ENCODE measurements at regions not wholly inside any gene's neighbourhood (a gene's known extent, or its start where the extent isn't known, plus 50 kb on each side); places are given as distances from the start of the nearest gene placed in this dataset.

DNA sequence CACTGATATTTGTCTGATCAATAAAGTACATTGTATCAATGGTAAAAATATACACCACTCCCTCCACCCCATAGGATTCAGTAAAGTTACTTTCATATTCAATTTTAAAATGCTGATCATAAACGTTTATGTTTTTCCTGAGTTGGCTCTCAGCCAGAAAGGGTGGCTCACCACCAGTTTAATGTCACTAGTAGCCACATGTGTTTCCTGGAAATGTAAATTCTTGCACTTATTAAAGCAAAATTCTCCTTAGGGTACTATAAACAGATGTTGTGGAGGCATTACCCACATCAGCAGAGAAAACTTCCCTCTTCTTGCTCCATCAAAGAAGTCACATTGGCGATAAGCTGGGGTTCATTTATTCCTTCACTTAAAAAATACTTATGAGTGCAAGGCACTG, 210.3 kb downstream of the SREK1 start:
- TF ChIP-seq, protein P1, sequence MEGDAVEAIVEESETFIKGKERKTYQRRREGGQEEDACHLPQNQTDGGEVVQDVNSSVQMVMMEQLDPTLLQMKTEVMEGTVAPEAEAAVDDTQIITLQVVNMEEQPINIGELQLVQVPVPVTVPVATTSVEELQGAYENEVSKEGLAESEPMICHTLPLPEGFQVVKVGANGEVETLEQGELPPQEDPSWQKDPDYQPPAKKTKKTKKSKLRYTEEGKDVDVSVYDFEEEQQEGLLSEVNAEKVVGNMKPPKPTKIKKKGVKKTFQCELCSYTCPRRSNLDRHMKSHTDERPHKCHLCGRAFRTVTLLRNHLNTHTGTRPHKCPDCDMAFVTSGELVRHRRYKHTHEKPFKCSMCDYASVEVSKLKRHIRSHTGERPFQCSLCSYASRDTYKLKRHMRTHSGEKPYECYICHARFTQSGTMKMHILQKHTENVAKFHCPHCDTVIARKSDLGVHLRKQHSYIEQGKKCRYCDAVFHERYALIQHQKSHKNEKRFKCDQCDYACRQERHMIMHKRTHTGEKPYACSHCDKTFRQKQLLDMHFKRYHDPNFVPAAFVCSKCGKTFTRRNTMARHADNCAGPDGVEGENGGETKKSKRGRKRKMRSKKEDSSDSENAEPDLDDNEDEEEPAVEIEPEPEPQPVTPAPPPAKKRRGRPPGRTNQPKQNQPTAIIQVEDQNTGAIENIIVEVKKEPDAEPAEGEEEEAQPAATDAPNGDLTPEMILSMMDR (IDR thresholded peaks at IDR 0.05): no peak
- Histone ChIP-seq H3K36me3 (no peaks in the 10 kb centered on the region), H3K27me3 (replicated peaks; ENCODE audit: insufficient read depth) (no peaks in the 10 kb centered on the region)

DNA sequence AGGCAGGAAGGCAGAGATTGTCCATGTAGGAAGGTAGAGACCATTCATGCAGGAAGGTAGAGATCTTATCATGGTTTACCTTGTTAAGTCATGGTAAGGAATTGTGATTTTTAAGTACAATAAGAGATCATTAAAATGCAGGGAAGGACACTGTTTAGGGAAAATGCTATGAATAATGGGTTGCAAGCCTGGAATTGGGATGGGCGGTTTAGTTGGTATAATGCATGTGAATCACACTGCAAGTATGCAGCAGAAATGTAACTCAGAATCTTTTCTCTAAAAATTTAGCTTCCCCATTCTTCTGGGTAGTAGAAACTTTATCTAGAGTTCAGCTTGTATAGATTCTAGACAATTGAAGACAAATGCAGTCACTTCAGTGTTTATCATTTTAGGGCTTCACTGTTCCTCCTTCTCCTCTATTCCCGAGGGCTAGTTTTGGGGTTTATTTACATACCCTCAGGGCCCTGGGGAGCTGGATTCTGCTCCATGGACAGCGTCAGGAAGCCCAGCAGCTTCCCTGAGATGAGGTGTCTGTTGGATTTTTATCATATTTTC, 212.0 kb downstream of the SREK1 start:
- H3K4me3 ChIP-seq: no peak overlapping the region
- TF ChIP-seq, protein P1 (IDR thresholded peaks at IDR 0.05): no peak
- H3K4me1 ChIP-seq (ENCODE audit: control insufficient read depth in 1 of 2, low read depth in 2 of 2): no peaks in the 10 kb centered on the region
- ATAC-seq (ENCODE audit: insufficient number of reproducible peaks, low FRiP score, low read depth) (no peak), DNase-seq (ENCODE audit: low spot score) (no peak)
- H3K9me3 ChIP-seq: no peaks in the 10 kb centered on the region
- H3K36me3 ChIP-seq: no peaks in the 10 kb centered on the region
- no peaks in the 10 kb centered on the region for H3K27me3 ChIP-seq (replicated peaks; ENCODE audit: insufficient read depth)
- no peak overlapping the region for H3K27ac ChIP-seq

More for the DNA sequence above, 210.3 kb downstream of the SREK1 start:
- Histone ChIP-seq H3K4me1 (ENCODE audit: control insufficient read depth in 1 of 2, low read depth in 2 of 2) (no peaks in the 10 kb centered on the region), H3K9me3 (no peaks in the 10 kb centered on the region), H3K27ac (no peak overlapping the region), H3K4me3 (no peak overlapping the region)
- ATAC-seq (ENCODE audit: insufficient number of reproducible peaks, low FRiP score, low read depth) (no peak), DNase-seq (ENCODE audit: low spot score) (no peak)

DNA sequence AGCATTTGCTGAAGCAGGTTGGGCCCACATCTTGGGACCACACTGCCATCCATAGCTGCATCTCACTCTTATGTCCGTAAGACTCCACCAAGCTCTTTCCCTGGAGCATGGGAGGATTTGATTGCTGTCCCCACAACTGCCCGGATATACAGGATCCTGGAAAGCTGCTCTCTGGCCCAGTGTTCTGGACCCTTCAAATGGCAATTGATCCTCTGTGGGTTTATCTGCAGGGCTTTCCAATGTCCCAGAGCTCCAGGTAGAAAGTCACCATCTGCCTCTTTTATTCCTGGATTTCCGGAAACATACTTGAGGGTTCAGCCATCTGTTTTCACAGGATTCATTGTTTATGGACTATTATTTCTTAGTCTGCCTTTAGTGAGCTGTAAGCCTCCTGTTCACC, 214.6 kb downstream of the SREK1 start:
- no peaks in the 10 kb centered on the region for H3K36me3 ChIP-seq
- H3K9me3 ChIP-seq: no peaks in the 10 kb centered on the region
- H3K27ac ChIP-seq: no peak overlapping the region
- H3K4me3 ChIP-seq: no peak overlapping the region
- no peaks in the 10 kb centered on the region for H3K4me1 ChIP-seq (ENCODE audit: control insufficient read depth in 1 of 2, low read depth in 2 of 2)
- TF ChIP-seq, protein P1 (IDR thresholded peaks at IDR 0.05): no peak
- no peak for ATAC-seq (ENCODE audit: insufficient number of reproducible peaks, low FRiP score, low read depth)
- no peaks in the 10 kb centered on the region for H3K27me3 ChIP-seq (replicated peaks; ENCODE audit: insufficient read depth)
- DNase-seq (ENCODE audit: low spot score): no peak

DNA sequence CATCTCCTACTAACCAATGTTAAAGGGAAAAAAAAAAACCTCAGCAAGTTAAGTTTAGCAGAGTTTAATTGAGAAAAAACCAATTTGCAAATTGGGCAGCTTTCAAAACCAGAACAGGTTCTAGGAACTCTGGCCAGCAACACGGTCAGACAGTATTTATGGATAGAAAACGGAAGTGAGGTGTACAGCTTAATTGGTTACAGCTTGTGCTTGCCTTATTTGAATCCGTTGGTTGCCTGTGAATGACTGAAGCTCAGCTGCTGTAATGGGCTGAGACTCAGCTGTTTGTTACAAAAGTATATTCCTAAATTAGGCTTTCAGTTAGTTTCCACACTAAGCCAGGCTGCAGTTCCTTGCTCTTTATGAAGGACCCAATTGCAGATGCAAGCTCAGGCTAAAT, 217.0 kb downstream of the SREK1 start:
- H3K27ac ChIP-seq: no peak overlapping the region
- ATAC-seq (ENCODE audit: insufficient number of reproducible peaks, low FRiP score, low read depth): no peak
- TF ChIP-seq, protein P1 (IDR thresholded peaks at IDR 0.05): no peak
- no peak for DNase-seq (ENCODE audit: low spot score)
- H3K4me3 ChIP-seq: no peak overlapping the region
- H3K4me1 ChIP-seq (ENCODE audit: control insufficient read depth in 1 of 2, low read depth in 2 of 2): no peaks in the 10 kb centered on the region
- H3K27me3 ChIP-seq (replicated peaks; ENCODE audit: insufficient read depth): no peaks in the 10 kb centered on the region
- H3K36me3 ChIP-seq: no peaks in the 10 kb centered on the region
- H3K9me3 ChIP-seq: no peaks in the 10 kb centered on the region

DNA sequence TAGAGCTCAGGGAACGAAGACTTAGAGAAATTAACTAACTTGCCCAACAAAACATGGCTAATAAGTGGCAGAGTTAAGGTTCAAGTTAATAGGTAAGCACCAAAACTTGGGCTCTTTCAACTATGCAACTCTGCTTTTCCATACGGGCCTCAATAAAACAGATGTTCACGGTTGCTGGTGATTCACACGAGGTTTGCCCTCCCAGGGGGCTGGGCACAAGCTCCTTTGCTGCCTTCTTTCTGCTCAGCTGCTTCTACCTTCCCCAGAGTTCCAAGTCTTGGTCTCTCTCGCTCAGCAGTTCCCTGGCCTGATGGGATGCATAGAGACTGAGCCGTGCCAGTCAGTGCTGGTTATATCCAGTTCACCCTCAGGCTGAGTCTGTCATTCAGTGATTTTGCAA, 217.9 kb downstream of the SREK1 start:
- no peaks in the 10 kb centered on the region for H3K36me3 ChIP-seq
- no peak for DNase-seq (ENCODE audit: low spot score)
- no peaks in the 10 kb centered on the region for H3K27me3 ChIP-seq (replicated peaks; ENCODE audit: insufficient read depth)
- no peak overlapping the region for H3K4me3 ChIP-seq
- no peaks in the 10 kb centered on the region for H3K9me3 ChIP-seq
- H3K27ac ChIP-seq: no peak overlapping the region
- ATAC-seq (ENCODE audit: insufficient number of reproducible peaks, low FRiP score, low read depth): no peak
- TF ChIP-seq, protein P1 (IDR thresholded peaks at IDR 0.05): no peak
- no peaks in the 10 kb centered on the region for H3K4me1 ChIP-seq (ENCODE audit: control insufficient read depth in 1 of 2, low read depth in 2 of 2)

Data from thoracic aorta (tissue), 2 donors.